ENCODE measurements at regions not wholly inside any gene's neighbourhood (a gene's known extent, or its start where the extent isn't known, plus 50 kb on each side); places are given as distances from the start of the nearest gene placed in this dataset.

- TF ChIP-seq CTCF (IDR thresholded peaks at IDR 0.05) = no peak
- no peak for TF ChIP-seq POLR2A (IDR thresholded peaks at IDR 0.05)
These were observed 293.8 kb downstream of the CYP26B1 start for GRCh38 chr2:71853858-71854257.
